H1 (cell line): ENCODE measurements at regions not wholly inside any gene's neighbourhood (a gene's known extent, or its start where the extent isn't known, plus 50 kb on each side); places are given as distances from the start of the nearest gene placed in this dataset.

ENCODE experiments used
- EP300 ChIP-seq, 2 experiments: IDR thresholded peaks; 1 replicate in 1 of 2; 2 replicates in 1 of 2; pipeline ENCODE4 v1.6.1; 2011 to 2012; ENCODE audit warnings: low read depth in 2 of 2, low read length in 2 of 2, mild to moderate bottlenecking in 2 of 2, borderline replicate concordance in 1 of 2, inconsistent platforms in 1 of 2, moderate library complexity in 1 of 2

- no peak for TF ChIP-seq EP300 (IDR thresholded peaks at IDR 0.05; ENCODE audit: borderline replicate concordance in 1 of 2, low read depth in 2 of 2, low read length in 2 of 2)
These were observed 66.6 kb downstream of the BTG1 start (continued) for GRCh38 chr12:92079054-92079385.
